H1 (cell line): ENCODE measurements at regions not wholly inside any gene's neighbourhood (a gene's known extent, or its start where the extent isn't known, plus 50 kb on each side); places are given as distances from the start of the nearest gene placed in this dataset.

Experiments
- CTCF ChIA-PET: fragments of 300-600 bp; sonication (Branson Sonifier 250); formaldehyde crosslinking; loops from one replicate; lab custom pipeline; 2021; ENCODE audit not compliant: partially characterized antibody; lab: Charles Lee
- POLR2A ChIA-PET: fragments of 300-600 bp; sonication (Branson Sonifier 250); formaldehyde crosslinking; loops from one replicate; lab custom pipeline; 2021; ENCODE audit warnings: inconsistent platforms; ENCODE audit not compliant: partially characterized antibody; lab: Charles Lee
- DNase-seq, 2 experiments: peaks; one replicate each; pipeline versions ENCODE4 v3.0.0 to v3.0.0-alpha.2; 2010 to 2022; ENCODE audit warnings: low spot score in 2 of 2, low read depth in 1 of 2, mixed read lengths in 1 of 2
- FAIRE-seq: peaks from 2 replicates; lab custom pipeline; 2011; peaks lifted over from hg19 to GRCh38; lab: Jason Lieb, UNC
- H2AFZ ChIP-seq: 2 replicates; pipeline ENCODE4 v1.8.1; 2012; ENCODE audit warnings: low read length, inconsistent platforms
- H2AK5ac ChIP-seq: 2 replicates; pipeline ENCODE4 v1.6.1; 2013; ENCODE audit warnings: low read depth, low read length
- H2BK120ac ChIP-seq: replicated peaks from 2 replicates; pipeline ENCODE3; 2013; ENCODE audit warnings: low read depth, low read length, inconsistent platforms
- H2BK12ac ChIP-seq: 2 replicates; pipeline ENCODE4 v1.6.1; 2013; ENCODE audit warnings: low read depth, low read length
- H2BK15ac ChIP-seq: 2 replicates; pipeline ENCODE4 v1.6.1; 2013; ENCODE audit warnings: low read length
- H2BK20ac ChIP-seq: 2 replicates; pipeline ENCODE4 v1.6.1; 2013; ENCODE audit warnings: low read length
- H2BK5ac ChIP-seq: 2 replicates; pipeline ENCODE4 v1.6.1; 2013; ENCODE audit warnings: low read depth, low read length
- H3K14ac ChIP-seq: 2 replicates; pipeline ENCODE4 v1.6.1; 2013; ENCODE audit warnings: inconsistent platforms; ENCODE audit not compliant: insufficient read length
- H3K18ac ChIP-seq: 2 replicates; pipeline ENCODE4 v1.6.1; 2013; ENCODE audit warnings: low read length; ENCODE audit errors: extremely low read depth
- H3K23ac ChIP-seq: 2 replicates; pipeline ENCODE4 v1.6.1; 2013; ENCODE audit warnings: inconsistent platforms; ENCODE audit not compliant: insufficient read length
- H3K23me2 ChIP-seq: 2 replicates; pipeline ENCODE4 v1.6.1; 2013; ENCODE audit warnings: low read depth, low read length
- H3K27ac ChIP-seq: 2 replicates; pipeline ENCODE4 v1.6.1; 2011; ENCODE audit warnings: low read depth, low read length, inconsistent platforms
- H3K27me3 ChIP-seq, 4 experiments: replicated peaks in 1 of 4; 1 replicate in 1 of 4; 2 replicates in 3 of 4; pipeline versions ENCODE4 v1.6.1 to v1.8.1; 2011 to 2013; ENCODE audit warnings: low read length in 3 of 4, mild to moderate bottlenecking in 3 of 4, inconsistent platforms in 2 of 4, mixed read lengths in 2 of 4, moderate library complexity in 1 of 4; ENCODE audit not compliant: control insufficient read depth in 3 of 4, insufficient read depth in 3 of 4; ENCODE audit errors: extremely low read depth in 1 of 4
- H3K36me3 ChIP-seq, 4 experiments: 2 replicates each; pipeline versions ENCODE4 v1.6.1 to v1.8.1; 2011 to 2013; ENCODE audit warnings: mild to moderate bottlenecking in 4 of 4, low read length in 3 of 4, moderate library complexity in 2 of 4, control low read depth in 1 of 4, inconsistent platforms in 1 of 4; ENCODE audit not compliant: insufficient read depth in 4 of 4, control insufficient read depth in 2 of 4
- H3K4ac ChIP-seq: replicated peaks from 2 replicates; pipeline ENCODE3; 2013; ENCODE audit warnings: low read length, low read depth, mixed read lengths, inconsistent platforms; ENCODE audit not compliant: insufficient read length
- H3K4me1 ChIP-seq, 4 experiments: replicated peaks in 1 of 4; 1 replicate in 1 of 4; 2 replicates in 3 of 4; pipeline versions ENCODE4 v1.6.1 to v1.8.1; 2011 to 2013; ENCODE audit warnings: low read length in 3 of 4, inconsistent platforms in 2 of 4, mixed read lengths in 1 of 4; ENCODE audit not compliant: insufficient read depth in 4 of 4, control insufficient read depth in 3 of 4
- H3K4me2 ChIP-seq, 2 experiments: 2 replicates each; pipeline versions ENCODE4 v1.6.1 to v1.8.1; 2011 to 2013; ENCODE audit warnings: low read depth in 2 of 2, low read length in 2 of 2, control low read depth in 1 of 2, inconsistent platforms in 1 of 2, mild to moderate bottlenecking in 1 of 2; ENCODE audit not compliant: insufficient read depth in 1 of 2
- H3K4me3 ChIP-seq, 4 experiments: fragments of 200-600, 300-600 bp in 1 of 4; sonication (generic), shearing (Covaris generic), sonication (Bioruptor Twin) in 1 of 4; 2 replicates each; pipeline versions ENCODE4 v1.5.1 to v1.8.1; 2011 to 2016; ENCODE audit warnings: low read length in 4 of 4, low read depth in 3 of 4, control low read depth in 2 of 4, inconsistent platforms in 2 of 4, mild to moderate bottlenecking in 2 of 4, mixed read lengths in 1 of 4, moderate library complexity in 1 of 4; ENCODE audit not compliant: insufficient read depth in 2 of 4; ENCODE audit errors: extremely low read depth in 1 of 4
- H3K56ac ChIP-seq: replicated peaks from 2 replicates; pipeline ENCODE3; 2013; ENCODE audit warnings: low read depth, mild to moderate bottlenecking, mixed read lengths, low read length, inconsistent platforms; ENCODE audit not compliant: insufficient read length
- H3K79me1 ChIP-seq: 2 replicates; pipeline ENCODE4 v1.6.1; 2013; ENCODE audit warnings: low read depth, low read length, control low read depth
- H3K79me2 ChIP-seq, 2 experiments: 2 replicates each; pipeline versions ENCODE4 v1.6.1 to v1.8.1; 2012 to 2013; ENCODE audit warnings: low read length in 2 of 2, mild to moderate bottlenecking in 2 of 2, inconsistent platforms in 1 of 2; ENCODE audit not compliant: insufficient read depth in 2 of 2, control insufficient read depth in 1 of 2
- H3K9ac ChIP-seq, 4 experiments: replicated peaks in 1 of 4; 1 replicate in 1 of 4; 2 replicates in 3 of 4; pipeline versions ENCODE4 v1.6.1 to v1.8.1; 2011 to 2013; ENCODE audit warnings: low read depth in 3 of 4, low read length in 3 of 4, control low read depth in 2 of 4, mild to moderate bottlenecking in 2 of 4, moderate library complexity in 2 of 4, inconsistent platforms in 1 of 4; ENCODE audit errors: extremely low read depth in 1 of 4
- H3K9me3 ChIP-seq, 2 experiments: 2 replicates each; pipeline versions ENCODE4 v1.6.1 to v1.8.1; 2012 to 2013; ENCODE audit warnings: mild to moderate bottlenecking in 2 of 2, moderate library complexity in 2 of 2, control low read depth in 1 of 2, inconsistent platforms in 1 of 2, low read depth in 1 of 2, low read length in 1 of 2, mixed read lengths in 1 of 2; ENCODE audit not compliant: insufficient read depth in 2 of 2
- H4K20me1 ChIP-seq, 2 experiments: replicated peaks in 1 of 2; 2 replicates each; pipeline versions ENCODE3 to v1.8.1; 2011 to 2013; ENCODE audit warnings: inconsistent platforms in 2 of 2, low read length in 2 of 2, mild to moderate bottlenecking in 1 of 2; ENCODE audit not compliant: insufficient read depth in 2 of 2, control insufficient read depth in 1 of 2
- H4K5ac ChIP-seq: 2 replicates; pipeline ENCODE4 v1.6.1; 2013; ENCODE audit warnings: low read length, low read depth, mixed read lengths, inconsistent platforms; ENCODE audit not compliant: insufficient read length
- H4K8ac ChIP-seq: 2 replicates; pipeline ENCODE4 v1.8.0; 2013; ENCODE audit warnings: mild to moderate bottlenecking, moderate library complexity, low read length, inconsistent platforms; ENCODE audit not compliant: insufficient read depth; ENCODE audit errors: extremely low read depth
- H4K91ac ChIP-seq: replicated peaks from 2 replicates; pipeline ENCODE3; 2013; ENCODE audit warnings: low read length, mixed read lengths, inconsistent platforms; ENCODE audit not compliant: insufficient read length
- BRCA1 ChIP-seq: IDR thresholded peaks from 2 replicates; pipeline ENCODE4 v1.6.1; 2012; ENCODE audit warnings: low read depth, low read length, improper control_type of control experiment
- CBX5 ChIP-seq: fragments of 300-800, 300-1000 bp; sonication (generic); IDR thresholded peaks from 2 replicates; pipeline ENCODE4 v1.7.1; 2016; ENCODE audit warnings: antibody characterized with exemption, low read length, low read depth
- CBX8 ChIP-seq: fragments of 300-800, 300-1000 bp; sonication (generic); IDR thresholded peaks from 2 replicates; pipeline ENCODE4 v1.7.1; 2016; ENCODE audit warnings: low read depth, low read length, borderline replicate concordance
- GTF2F1 ChIP-seq: IDR thresholded peaks from 2 replicates; pipeline ENCODE4 v1.6.1; 2012; ENCODE audit warnings: low read depth, low read length, improper control_type of control experiment, borderline replicate concordance
- JUND ChIP-seq: IDR thresholded peaks from 2 replicates; pipeline ENCODE4 v1.6.1; 2011; ENCODE audit warnings: mild to moderate bottlenecking, improper control_type of control experiment, low read length
- PHF8 ChIP-seq: fragments of 200-600 bp; sonication (generic); conservative IDR thresholded peaks from 2 replicates; pipeline ENCODE4 v1.7.1; 2012; ENCODE audit warnings: low read depth, mild to moderate bottlenecking, inconsistent platforms, low read length, moderate library complexity
- RFX5 ChIP-seq: IDR thresholded peaks from 2 replicates; pipeline ENCODE4 v1.6.1; 2011; ENCODE audit warnings: low read depth, low read length, improper control_type of control experiment, borderline replicate concordance
- RXRA ChIP-seq: IDR thresholded peaks from 2 replicates; pipeline ENCODE4 v1.6.1; 2011; ENCODE audit warnings: low read depth, mild to moderate bottlenecking, low read length, moderate library complexity; ENCODE audit not compliant: insufficient read depth
- SAP30 ChIP-seq: fragments of 300-600 bp; sonication (generic); IDR thresholded peaks from 2 replicates; pipeline ENCODE4 v1.7.1; 2012; ENCODE audit warnings: low read length, moderate library complexity, mild to moderate bottlenecking, inconsistent platforms; ENCODE audit not compliant: insufficient read depth, insufficient replicate concordance
- SIN3A ChIP-seq, 2 experiments: IDR thresholded peaks in 1 of 2; conservative IDR thresholded peaks in 1 of 2; 2 replicates each; pipeline ENCODE4 v1.6.1; 2011 to 2012; ENCODE audit warnings: low read length in 2 of 2, improper control_type of control experiment in 1 of 2, low read depth in 1 of 2, mild to moderate bottlenecking in 1 of 2
- SP4 ChIP-seq: IDR thresholded peaks from 2 replicates; pipeline ENCODE4 v1.6.1; 2012; ENCODE audit warnings: low read length, inconsistent platforms
- TEAD4 ChIP-seq: IDR thresholded peaks from 2 replicates; pipeline ENCODE4 v1.6.1; 2012; ENCODE audit warnings: low read depth, low read length, inconsistent platforms, mixed read lengths
- WGBS, 2 experiments: shearing (Covaris generic) in 1 of 2; methylation state at CpG; one replicate each; pipeline versions ENCODE4 v1.1.6 to v1.1.7; 2013 to 2015; ENCODE audit warnings: low lambda C conversion rate in 2 of 2, mixed read lengths in 2 of 2, inconsistent platforms in 1 of 2, low coverage in 1 of 2, missing lambda C conversion rate in 1 of 2; ENCODE audit not compliant: insufficient replicate concordance in 2 of 2, insufficient coverage in 1 of 2, insufficient read length in 1 of 2; ENCODE audit errors: extremely low coverage in 1 of 2, missing lambda C conversion rate in 1 of 2; 5-methylcytosine and 5-hydroxymethylcytosine counted together
- TF ChIP-seq, protein P1 (sequence below): IDR thresholded peaks from 2 replicates; pipeline ENCODE4 v1.6.1; 2012; ENCODE audit warnings: low read length, inconsistent platforms

DNA sequence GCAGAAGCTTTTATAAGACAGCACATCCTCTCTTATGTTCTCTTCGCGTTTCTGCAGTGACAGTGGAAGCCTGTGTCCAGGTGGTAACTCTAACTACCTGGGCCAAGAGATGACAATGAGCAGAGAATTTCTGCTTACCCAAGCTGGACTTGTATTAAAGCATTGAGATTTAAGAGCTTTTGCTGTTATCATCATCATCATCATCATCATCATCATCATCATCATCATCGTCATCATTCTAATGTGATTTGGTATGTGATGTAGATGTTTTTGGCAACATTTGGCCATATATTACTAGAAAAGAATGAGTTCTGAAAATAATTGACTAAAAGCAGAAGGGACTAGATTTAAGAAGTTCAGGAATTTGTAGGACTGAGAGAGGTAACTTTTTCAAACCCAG lies 401.3 kb downstream of the BRINP1 start:
- Histone ChIP-seq H4K20me1 (no peaks in the 10 kb centered on the region), H3K27ac (no peak overlapping the region), H4K8ac (no peak overlapping the region), H3K4me3 (no peak overlapping the region), H2BK12ac (no peak overlapping the region), H3K4me2 (no peak overlapping the region), H3K79me2 (no peaks in the 10 kb centered on the region), H3K4me1 (no peaks in the 10 kb centered on the region), H3K9me3 (no peaks in the 10 kb centered on the region), H3K79me1 (no peaks in the 10 kb centered on the region), H4K91ac (no peak overlapping the region), H3K36me3 (no peaks in the 10 kb centered on the region; a peak in 1 of 8 replicates), H3K23ac (no peak overlapping the region), H3K14ac (no peak overlapping the region), H3K9ac (no peak overlapping the region), H2BK20ac (no peak overlapping the region), H4K5ac (no peak overlapping the region), H3K27me3 (no peaks in the 10 kb centered on the region), H2BK5ac (no peak overlapping the region), H2AK5ac (no peak overlapping the region), H2BK120ac (no peak overlapping the region), H2AFZ (no peak overlapping the region), H3K4ac (no peak overlapping the region), H2BK15ac (no peak overlapping the region), H3K23me2 (no peaks in the 10 kb centered on the region), H3K56ac (no peak overlapping the region), H3K18ac (no peak overlapping the region)
- DNase-seq (no peak), FAIRE-seq (no peak)
- WGBS, 2 experiments: 85% methylated on average over 3 of the region's 3 CpGs; no CpG with 5 or more reads in 1 of the 2 experiments
- POLR2A ChIA-PET: no interaction called here
- CTCF ChIA-PET: interaction anchor here (1.0 kb wide), 1 partner anchor 14 kb away, joined by 3 read pairs; no protein-coding TSS in a partner anchor
- TF ChIP-seq SAP30 (no peak), CBX8 (no peak), RXRA (no peak), PHF8 (no peak), CBX5 (no peak), JUND (no peak), SP4 (no peak), RFX5 (no peak), TEAD4 (no peak), GTF2F1 (no peak), SIN3A (conservative IDR thresholded peaks at IDR 0.05 in 1 of 2, IDR thresholded peaks at IDR 0.05 in 1 of 2; ENCODE audit: low read depth in 1 of 2, low read length in 2 of 2) (no peak), BRCA1 (no peak)
- TF ChIP-seq, protein P1, sequence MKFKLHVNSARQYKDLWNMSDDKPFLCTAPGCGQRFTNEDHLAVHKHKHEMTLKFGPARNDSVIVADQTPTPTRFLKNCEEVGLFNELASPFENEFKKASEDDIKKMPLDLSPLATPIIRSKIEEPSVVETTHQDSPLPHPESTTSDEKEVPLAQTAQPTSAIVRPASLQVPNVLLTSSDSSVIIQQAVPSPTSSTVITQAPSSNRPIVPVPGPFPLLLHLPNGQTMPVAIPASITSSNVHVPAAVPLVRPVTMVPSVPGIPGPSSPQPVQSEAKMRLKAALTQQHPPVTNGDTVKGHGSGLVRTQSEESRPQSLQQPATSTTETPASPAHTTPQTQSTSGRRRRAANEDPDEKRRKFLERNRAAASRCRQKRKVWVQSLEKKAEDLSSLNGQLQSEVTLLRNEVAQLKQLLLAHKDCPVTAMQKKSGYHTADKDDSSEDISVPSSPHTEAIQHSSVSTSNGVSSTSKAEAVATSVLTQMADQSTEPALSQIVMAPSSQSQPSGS: no peak
